Neuronal stem cell (in vitro differentiated cells): ENCODE measurements at regions not wholly inside any gene's neighbourhood (a gene's known extent, or its start where the extent isn't known, plus 50 kb on each side); places are given as distances from the start of the nearest gene placed in this dataset.

Experiments used
- DNase-seq: peaks from one replicate; pipeline ENCODE4 v3.0.0-alpha.2; 2013; ENCODE audit warnings: low spot score
- H2AFZ ChIP-seq: one replicate; pipeline ENCODE4 v1.6.1; 2013; ENCODE audit warnings: mild to moderate bottlenecking, low read length, inconsistent platforms
- H2AK5ac ChIP-seq: 2 replicates; pipeline ENCODE4 v1.6.1; 2013; ENCODE audit warnings: low read depth, mild to moderate bottlenecking, inconsistent platforms, low read length, moderate library complexity, mixed read lengths
- H2BK120ac ChIP-seq: 2 replicates; pipeline ENCODE4 v1.6.1; 2013; ENCODE audit warnings: low read depth, mild to moderate bottlenecking, inconsistent platforms, low read length, moderate library complexity, mixed read lengths
- H2BK12ac ChIP-seq: one replicate; pipeline ENCODE4 v1.6.1; 2013; ENCODE audit warnings: low read length, inconsistent platforms
- H2BK15ac ChIP-seq: 2 replicates; pipeline ENCODE4 v1.6.1; 2013; ENCODE audit warnings: mild to moderate bottlenecking, low read length, inconsistent platforms, mixed read lengths
- H2BK5ac ChIP-seq: one replicate; pipeline ENCODE4 v1.6.1; 2013; ENCODE audit warnings: inconsistent platforms, mild to moderate bottlenecking, low read length, moderate library complexity
- H3K14ac ChIP-seq: one replicate; pipeline ENCODE4 v1.6.1; 2013; ENCODE audit warnings: low read length, inconsistent platforms
- H3K18ac ChIP-seq: 2 replicates; pipeline ENCODE4 v1.6.1; 2013; ENCODE audit warnings: low read length, inconsistent platforms
- H3K23ac ChIP-seq: 2 replicates; pipeline ENCODE4 v1.6.1; 2013; ENCODE audit warnings: low read depth, mild to moderate bottlenecking, mixed read lengths, low read length, inconsistent platforms; ENCODE audit not compliant: poor library complexity
- H3K27ac ChIP-seq: replicated peaks from 3 replicates; pipeline ENCODE4 v1.5.1; 2013; ENCODE audit warnings: low read length, inconsistent platforms
- H3K27me3 ChIP-seq, 3 experiments: 2 replicates each; pipeline ENCODE4 v1.6.1; 2013; ENCODE audit warnings: low read length in 3 of 3, mild to moderate bottlenecking in 2 of 3, inconsistent platforms in 1 of 3, low read depth in 1 of 3, mixed read lengths in 1 of 3, moderate library complexity in 1 of 3; ENCODE audit not compliant: control insufficient read depth in 3 of 3, insufficient read depth in 3 of 3
- H3K36me3 ChIP-seq, 2 donors: replicated peaks in 1 of 2; 2 replicates each; pipeline ENCODE4 v1.6.1; 2013; ENCODE audit warnings: low read length in 2 of 2; ENCODE audit not compliant: control insufficient read depth in 2 of 2, insufficient read depth in 2 of 2
- H3K4ac ChIP-seq: 2 replicates; pipeline ENCODE4 v1.6.1; 2013; ENCODE audit warnings: inconsistent platforms, mild to moderate bottlenecking, low read length, moderate library complexity
- H3K4me1 ChIP-seq, 2 donors: 1 replicate in 1 of 2; 2 replicates in 1 of 2; pipeline ENCODE4 v1.6.1; 2013; ENCODE audit warnings: low read length in 2 of 2, low read depth in 1 of 2; ENCODE audit not compliant: control insufficient read depth in 2 of 2, insufficient read depth in 1 of 2
- H3K4me2 ChIP-seq: one replicate; pipeline ENCODE4 v1.6.1; 2013; ENCODE audit warnings: mild to moderate bottlenecking, low read length, inconsistent platforms; ENCODE audit not compliant: insufficient read depth, poor library complexity, severe bottlenecking
- H3K4me3 ChIP-seq, 2 donors: 2 replicates each; pipeline ENCODE4 v1.5.1; 2013; ENCODE audit warnings: low read length in 2 of 2, mild to moderate bottlenecking in 2 of 2, inconsistent platforms in 1 of 2, moderate library complexity in 1 of 2
- H3K79me1 ChIP-seq: one replicate; pipeline ENCODE4 v1.6.1; 2013; ENCODE audit warnings: low read depth, mild to moderate bottlenecking, inconsistent platforms, low read length, moderate library complexity
- H3K9ac ChIP-seq: one replicate; pipeline ENCODE4 v1.6.1; 2013; ENCODE audit warnings: mild to moderate bottlenecking, low read depth, low read length, inconsistent platforms; ENCODE audit not compliant: poor library complexity
- H3K9me3 ChIP-seq, 2 donors: replicated peaks in 1 of 2; 2 replicates each; pipeline versions ENCODE3 to v1.6.1; 2013; ENCODE audit warnings: low read length in 2 of 2, mild to moderate bottlenecking in 2 of 2, inconsistent platforms in 1 of 2, low read depth in 1 of 2, mixed read lengths in 1 of 2, moderate library complexity in 1 of 2; ENCODE audit not compliant: control insufficient read depth in 2 of 2, insufficient read depth in 1 of 2
- H4K8ac ChIP-seq: one replicate; pipeline ENCODE4 v1.6.1; 2013; ENCODE audit warnings: low read depth, mild to moderate bottlenecking, inconsistent platforms, low read length, moderate library complexity
- H4K91ac ChIP-seq: one replicate; pipeline ENCODE4 v1.6.1; 2013; ENCODE audit warnings: low read length, low read depth, mild to moderate bottlenecking, inconsistent platforms; ENCODE audit not compliant: poor library complexity
- WGBS, 2 donors: extraction: QIAGEN DNeasy Blood & Tissue Kit; methylation state at CpG; one replicate each; pipeline ENCODE4 v1.1.7; 2013; ENCODE audit warnings: missing lambda C conversion rate in 2 of 2, mixed read lengths in 1 of 2; ENCODE audit not compliant: insufficient read length in 2 of 2, insufficient replicate concordance in 1 of 2; ENCODE audit errors: extremely low coverage in 2 of 2; 5-methylcytosine and 5-hydroxymethylcytosine counted together

- DNase-seq: no peak
- H2BK120ac ChIP-seq: no peak overlapping the region
- no peak overlapping the region for H2AFZ ChIP-seq
- H2AK5ac ChIP-seq: no peak overlapping the region
- no peak overlapping the region for H3K4me2 ChIP-seq
- H3K4me1 ChIP-seq: no peaks in the 10 kb centered on the region
- H3K27me3 ChIP-seq: no peaks in the 10 kb centered on the region
- no peak overlapping the region for H2BK5ac ChIP-seq
- no peak overlapping the region for H2BK15ac ChIP-seq
- no peak overlapping the region for H2BK12ac ChIP-seq
- H3K14ac ChIP-seq: no peak overlapping the region
- H3K4ac ChIP-seq: no peak overlapping the region
- peaks cover 0 to 2% of the 10 kb centered on the region in 2 donors for H3K9me3 ChIP-seq
- no peak overlapping the region for H3K4me3 ChIP-seq
- no peak overlapping the region for H4K8ac ChIP-seq
- H4K91ac ChIP-seq: no peak overlapping the region
- no peaks in the 10 kb centered on the region for H3K79me1 ChIP-seq
- no peak overlapping the region for H3K27ac ChIP-seq
- no peak overlapping the region for H3K23ac ChIP-seq
- WGBS, 2 donors: no CpG with 5 or more reads among the region's 10 CpGs
- H3K9ac ChIP-seq: no peak overlapping the region
- no peaks in the 10 kb centered on the region for H3K36me3 ChIP-seq
- no peak overlapping the region for H3K18ac ChIP-seq
These were observed 588.0 kb upstream of the KLF4 start for GRCh38 chr9:108077556-108077955.

GRCh38 chr9:108074900-108075299 is 585.3 kb upstream of the KLF4 start:
- Histone ChIP-seq H2BK15ac (no peak overlapping the region), H3K79me1 (no peaks in the 10 kb centered on the region), H3K4me1 (no peaks in the 10 kb centered on the region), H3K27ac (no peak overlapping the region), H3K23ac (no peak overlapping the region), H3K4me2 (no peak overlapping the region), H2BK12ac (no peak overlapping the region), H4K91ac (no peak overlapping the region), H4K8ac (no peak overlapping the region), H3K9me3 (peaks cover 0 to 2% of the 10 kb centered on the region in 2 donors), H3K27me3 (no peaks in the 10 kb centered on the region), H2BK5ac (no peak overlapping the region), H3K36me3 (no peaks in the 10 kb centered on the region), H3K14ac (no peak overlapping the region), H2AFZ (no peak overlapping the region), H3K18ac (no peak overlapping the region), H3K4me3 (no peak overlapping the region), H2BK120ac (no peak overlapping the region), H3K9ac (no peak overlapping the region), H2AK5ac (no peak overlapping the region), H3K4ac (no peak overlapping the region)
- no peak for DNase-seq
- WGBS, 2 donors: no CpG with 5 or more reads among the region's 5 CpGs

- Histone ChIP-seq H3K27me3 (no peaks in the 10 kb centered on the region), H2BK12ac (no peak overlapping the region), H2BK15ac (no peak overlapping the region), H4K91ac (no peak overlapping the region), H3K4me2 (no peak overlapping the region), H3K36me3 (no peaks in the 10 kb centered on the region), H2BK5ac (no peak overlapping the region), H2AFZ (no peak overlapping the region), H3K4ac (no peak overlapping the region), H3K79me1 (no peaks in the 10 kb centered on the region), H3K14ac (no peak overlapping the region), H3K27ac (no peak overlapping the region), H3K18ac (no peak overlapping the region), H4K8ac (no peak overlapping the region), H3K4me3 (no peak overlapping the region), H3K23ac (no peak overlapping the region), H2AK5ac (no peak overlapping the region), H2BK120ac (no peak overlapping the region), H3K9me3 (peaks cover 0 to 2% of the 10 kb centered on the region in 2 donors), H3K4me1 (no peaks in the 10 kb centered on the region), H3K9ac (no peak overlapping the region)
- no peak for DNase-seq
- WGBS, 2 donors: no CpG with 5 or more reads among the region's 6 CpGs
These were observed 584.3 kb upstream of the KLF4 start for GRCh38 chr9:108073823-108074222.

GRCh38 chr9:108072740-108073139 is 583.2 kb upstream of the KLF4 start:
- Histone ChIP-seq H3K4me2 (no peak overlapping the region), H3K36me3 (no peaks in the 10 kb centered on the region), H2AK5ac (no peak overlapping the region), H3K23ac (no peak overlapping the region), H2BK5ac (no peak overlapping the region), H2AFZ (no peak overlapping the region), H3K79me1 (no peaks in the 10 kb centered on the region), H3K4ac (no peak overlapping the region), H4K8ac (no peak overlapping the region), H3K18ac (no peak overlapping the region), H3K14ac (no peak overlapping the region), H3K9ac (no peak overlapping the region), H4K91ac (no peak overlapping the region), H3K4me1 (no peaks in the 10 kb centered on the region), H3K27me3 (no peaks in the 10 kb centered on the region), H2BK120ac (no peak overlapping the region), H3K4me3 (no peak overlapping the region), H2BK12ac (no peak overlapping the region), H3K27ac (no peak overlapping the region), H3K9me3 (peaks cover 0 to 2% of the 10 kb centered on the region in 2 donors), H2BK15ac (no peak overlapping the region)
- WGBS, 2 donors: no CpG with 5 or more reads among the region's 6 CpGs
- no peak for DNase-seq
